ENCODE measurements at regions not wholly inside any gene's neighbourhood (a gene's known extent, or its start where the extent isn't known, plus 50 kb on each side); places are given as distances from the start of the nearest gene placed in this dataset.

DNA sequence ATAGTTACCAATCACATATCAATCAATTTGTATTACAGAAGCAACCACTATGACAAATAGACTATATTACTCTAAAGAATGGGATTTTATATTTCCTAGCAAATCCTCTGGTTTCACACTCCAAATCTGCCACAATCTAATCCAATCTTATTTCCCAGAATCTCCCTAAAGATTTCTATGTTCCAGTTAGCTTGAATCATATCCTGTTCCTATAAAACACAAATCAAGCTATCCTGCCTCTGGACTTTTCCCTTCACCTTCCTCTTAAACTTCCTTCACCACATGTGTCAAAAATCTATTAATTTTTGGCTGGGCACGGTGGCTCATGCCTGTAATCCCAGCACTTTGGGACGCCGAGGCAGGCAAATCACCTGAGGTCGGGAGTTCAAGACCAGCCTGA lies 50.0 kb downstream of the PIK3C2A start:
- no peak for DNase-seq (ENCODE audit: low spot score)

DNA sequence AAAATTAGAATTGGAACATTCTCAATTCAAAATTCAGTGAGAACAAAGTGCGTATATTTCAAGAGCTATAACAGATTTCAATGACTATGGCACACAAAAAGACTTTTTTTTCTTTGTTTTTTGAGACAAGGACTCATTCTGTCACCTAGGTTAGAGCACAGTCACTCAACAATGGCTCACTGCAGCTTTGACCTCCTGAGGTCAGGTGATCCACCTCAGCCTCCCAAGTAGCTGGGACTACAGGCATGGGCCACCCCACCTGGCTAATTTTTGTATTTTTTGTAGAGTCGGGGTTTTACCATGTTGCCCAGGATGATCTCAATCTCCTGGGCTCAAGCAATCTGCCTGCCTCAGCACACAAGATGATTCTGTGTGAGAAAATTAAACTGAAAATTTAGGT lies 51.5 kb downstream of the PIK3C2A start:
- DNase-seq (ENCODE audit: low spot score): no peak
- FAIRE-seq: no peak

More for the DNA sequence above, 50.0 kb downstream of the PIK3C2A start:
- no peak for FAIRE-seq

DNA sequence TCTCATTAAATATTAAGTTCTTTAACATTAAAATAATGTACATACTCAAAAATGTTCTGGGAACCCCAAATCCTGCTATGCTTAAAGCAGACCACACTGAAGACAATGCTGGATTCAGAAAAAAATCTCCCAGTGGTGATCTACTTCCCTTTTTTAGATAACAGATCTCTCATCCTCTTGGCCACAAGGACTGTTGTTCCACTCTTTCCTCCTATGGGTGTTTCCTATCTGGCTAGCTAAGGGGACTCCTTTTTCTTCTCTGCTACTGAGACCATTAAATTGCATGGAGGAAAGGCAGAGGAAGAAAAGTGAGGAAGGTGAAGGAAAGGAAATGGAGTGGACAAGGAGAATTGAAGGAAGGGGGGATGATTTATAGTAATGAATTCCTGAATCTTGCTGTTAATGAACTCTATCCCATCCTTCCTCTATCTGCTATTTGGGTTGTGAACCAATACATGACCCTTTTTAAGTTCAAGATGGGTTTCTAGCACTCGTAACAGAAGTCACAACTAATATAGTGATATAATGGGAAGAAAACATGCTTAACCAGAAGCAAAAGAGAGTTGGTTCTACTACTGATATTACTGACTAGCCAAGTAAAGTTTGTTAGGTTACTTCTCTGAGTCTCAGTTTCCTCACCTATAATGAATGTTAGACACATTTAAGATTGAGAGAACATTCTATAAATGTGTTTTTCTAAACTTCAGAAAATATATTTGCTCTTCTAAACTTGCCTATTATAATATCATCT lies 53.2 kb downstream of the PIK3C2A start:
- no peak for FAIRE-seq
- DNase-seq (ENCODE audit: low spot score): no peak

- FAIRE-seq (no peak), DNase-seq (ENCODE audit: low spot score) (no peak)
Observed at GRCh38 chr11:17153757-17154156, 54.0 kb downstream of the PIK3C2A start.

GRCh38 chr11:17152306-17152705 lies 55.5 kb downstream of the PIK3C2A start:
- FAIRE-seq: no peak
- DNase-seq (ENCODE audit: low spot score): no peak

DNA sequence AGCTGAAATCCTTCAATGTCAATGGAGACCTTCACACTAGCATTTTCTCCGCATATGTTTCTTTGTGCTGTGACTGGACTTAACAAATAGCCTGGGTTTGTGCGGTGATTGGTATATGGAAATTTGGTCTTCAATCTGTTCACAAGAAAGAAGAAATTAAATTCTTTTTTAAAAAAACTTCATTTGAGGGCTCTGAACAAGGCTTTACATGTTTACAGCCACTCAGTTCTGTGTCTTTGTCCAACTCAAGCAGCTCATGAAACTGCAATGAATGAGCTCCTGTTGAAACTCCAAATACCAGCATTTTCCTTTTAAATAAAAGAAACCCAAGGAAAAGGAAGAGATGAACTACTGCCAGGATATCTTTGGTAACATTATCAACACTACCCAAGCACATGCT lies 57.3 kb downstream of the PIK3C2A start:
- no peak for DNase-seq (ENCODE audit: low spot score)
- FAIRE-seq: no peak

DNA sequence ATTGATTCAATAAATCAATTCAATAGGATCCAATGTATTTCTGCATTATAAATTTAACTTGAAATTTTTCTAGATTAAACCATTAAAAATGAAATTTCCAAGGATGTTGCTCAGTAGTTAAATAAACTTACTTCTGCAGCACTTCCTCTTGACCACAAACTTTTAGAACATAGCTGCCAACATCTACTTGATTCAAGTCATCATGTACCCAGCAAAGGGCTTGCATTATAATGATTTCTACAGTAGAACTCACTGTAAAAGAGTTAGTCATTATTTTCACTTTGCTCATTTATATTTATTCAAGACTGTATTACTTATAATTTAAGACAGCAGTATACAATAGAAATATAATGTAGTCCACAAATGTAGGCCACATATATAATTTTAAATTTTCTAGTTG lies 59.2 kb downstream of the PIK3C2A start:
- no peak for FAIRE-seq
- no peak for DNase-seq (ENCODE audit: low spot score)

GRCh38 chr11:17145972-17146371 lies 61.8 kb downstream of the PIK3C2A start:
- DNase-seq (ENCODE audit: low spot score) (no peak), FAIRE-seq (no peak)

DNA sequence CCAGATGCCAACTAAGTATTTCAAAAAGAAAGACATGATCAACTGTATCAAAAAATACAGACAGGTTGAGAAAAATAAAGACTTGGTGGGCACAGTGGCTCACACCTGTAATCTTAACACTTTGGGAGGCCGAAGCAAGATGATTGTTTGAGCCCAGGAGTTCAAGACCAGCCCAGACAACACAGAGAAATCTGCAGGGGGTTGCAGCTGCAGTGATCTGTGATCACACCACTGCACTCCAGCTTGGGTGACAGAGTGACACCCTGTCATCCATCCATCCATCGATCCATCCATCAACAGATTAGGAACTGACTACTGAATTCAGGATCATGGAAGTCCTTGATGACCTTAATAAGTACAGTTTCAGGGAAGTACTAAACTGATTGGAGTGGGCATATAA lies 65.0 kb upstream of the RPS13 start:
- FAIRE-seq (no peak), DNase-seq (ENCODE audit: low spot score) (no peak)

- no peak for DNase-seq (ENCODE audit: low spot score)
- FAIRE-seq: no peak
Observed at GRCh38 chr11:17141156-17141555, 63.7 kb upstream of the RPS13 start.

DNA sequence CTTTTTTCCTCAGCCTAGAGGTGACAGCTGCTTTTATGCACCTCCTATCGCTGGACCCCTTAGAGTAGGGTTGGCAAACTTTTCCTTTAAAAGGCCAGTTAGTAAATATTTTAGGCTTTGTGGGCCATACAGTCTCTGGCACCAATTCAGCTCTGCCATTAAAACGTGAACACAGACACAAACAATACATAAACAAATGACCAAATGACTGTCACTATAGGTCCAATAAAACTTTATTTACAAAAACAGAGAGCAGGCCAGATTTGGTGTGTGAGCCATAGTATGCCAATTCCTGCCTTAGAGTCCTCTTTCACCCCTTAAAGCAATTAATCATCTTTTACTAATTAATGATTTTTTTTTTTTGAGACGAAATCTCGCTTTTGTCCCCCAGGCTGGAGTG lies 61.1 kb upstream of the RPS13 start:
- DNase-seq (ENCODE audit: low spot score) (no peak), FAIRE-seq (no peak)

DNA sequence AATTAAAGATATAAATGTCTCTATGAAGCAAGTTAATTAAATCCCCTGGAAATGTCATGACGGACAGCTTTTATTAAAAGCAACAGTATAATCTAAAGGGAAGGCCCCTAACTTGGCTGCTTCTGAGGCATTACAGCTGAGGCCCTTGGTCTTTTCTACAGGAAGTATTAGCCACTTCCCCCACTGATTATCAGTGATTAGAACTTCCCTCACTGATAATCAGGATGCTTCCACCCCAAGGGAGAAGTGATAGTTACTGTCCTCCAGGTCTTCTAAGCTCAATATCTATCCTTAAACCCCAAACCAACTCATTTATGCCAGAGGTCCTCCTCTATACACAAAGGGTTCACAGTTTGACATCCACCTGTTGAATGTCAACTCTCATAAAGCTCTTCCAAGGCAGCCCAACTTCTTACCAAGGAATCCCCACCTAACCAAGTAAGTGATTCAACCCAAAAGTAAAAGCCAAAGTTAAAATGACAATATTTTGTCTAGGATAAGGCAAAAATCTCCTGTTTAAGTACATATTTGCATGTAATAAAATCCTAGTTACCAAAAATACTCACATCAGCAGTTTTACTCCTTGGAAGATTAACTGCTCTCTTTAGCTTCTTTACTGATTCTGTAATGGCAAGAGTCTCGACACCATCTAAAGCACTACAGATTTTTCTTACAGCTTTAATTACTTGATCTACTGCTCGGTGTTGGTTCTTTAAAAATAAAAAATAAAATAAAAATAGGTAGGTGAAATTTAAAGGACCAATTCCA lies 58.6 kb upstream of the RPS13 start:
- DNase-seq (ENCODE audit: low spot score) (no peak), FAIRE-seq (no peak)

GRCh38 chr11:17132654-17133053 lies 55.2 kb upstream of the RPS13 start:
- DNase-seq (ENCODE audit: low spot score) (no peak), FAIRE-seq (no peak)

DNA sequence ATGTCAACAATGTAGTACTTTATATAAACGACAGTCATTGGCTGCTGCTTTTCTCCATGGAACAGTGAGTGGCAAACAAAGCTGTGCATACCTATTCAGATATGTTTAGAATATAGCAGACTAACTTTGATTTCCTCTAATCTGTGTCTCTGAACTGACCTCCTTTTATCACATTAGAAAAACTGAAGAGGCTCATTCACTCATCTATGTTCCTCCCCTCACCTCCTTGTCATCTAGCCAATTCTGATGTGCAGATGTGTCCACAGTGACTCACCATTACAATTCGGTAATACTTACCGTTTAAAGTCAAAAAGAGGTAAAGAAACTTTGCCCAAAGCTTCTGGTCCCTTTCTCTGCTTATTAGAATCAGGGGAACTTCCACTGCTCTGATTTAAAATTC lies 51.5 kb upstream of the RPS13 start:
- DNase-seq (ENCODE audit: low spot score): peak; percentile 6
- no peak for FAIRE-seq
